T1000 (cell line): ENCODE measurements at regions not wholly inside any gene's neighbourhood (a gene's known extent, or its start where the extent isn't known, plus 50 kb on each side); places are given as distances from the start of the nearest gene placed in this dataset.
"Not testable (repeated sequence)": the region's sequence is repeated elsewhere in the genome, so short reads cannot be mapped to it uniquely, and the experiment has no call there.

ENCODE experiments used
- DNase-seq: peaks from one replicate; lab custom pipeline; 2025; ENCODE audit warnings: mixed read lengths; lab: John Stamatoyannopoulos, UW

DNA sequence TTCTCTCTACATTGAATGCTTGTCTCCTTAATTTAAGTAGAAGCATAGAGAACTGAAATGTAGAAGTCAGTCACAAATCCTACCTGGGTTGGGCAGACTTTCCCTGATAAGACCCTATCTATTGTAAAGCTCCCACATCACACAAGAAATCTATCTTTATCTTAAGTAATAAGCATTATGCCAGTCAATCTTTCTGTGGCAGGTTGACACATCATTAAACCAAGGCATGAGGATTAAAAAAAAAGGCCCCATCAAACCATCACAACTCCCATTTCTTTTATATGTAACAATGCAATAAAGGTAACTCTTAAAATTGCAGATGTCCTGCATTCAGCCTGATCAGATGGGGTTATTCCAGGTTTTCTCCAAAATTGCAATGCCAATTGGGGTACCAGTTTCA, 311.8 kb downstream of the TOX3 start:
- DNase-seq, result no peak

DNA sequence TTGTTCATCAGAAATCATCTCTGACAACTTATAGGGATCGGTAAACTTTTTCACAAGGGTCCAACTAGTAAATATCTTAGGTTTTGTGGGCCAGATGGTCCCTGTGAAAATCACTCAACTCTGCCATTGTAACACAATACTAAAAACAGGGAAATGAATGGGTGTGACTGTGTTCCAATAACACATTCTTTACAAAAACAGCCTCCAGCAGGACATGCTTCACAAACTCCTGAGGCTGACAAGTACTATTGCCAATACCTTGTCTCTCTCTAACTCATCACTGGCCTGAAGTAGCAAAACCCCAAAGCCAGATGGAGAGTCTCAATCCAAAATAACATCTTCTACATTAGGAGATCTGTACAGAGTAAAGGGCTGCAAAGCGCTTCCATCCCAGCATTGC, 312.3 kb downstream of the TOX3 start:
- DNase-seq, result no peak

DNA sequence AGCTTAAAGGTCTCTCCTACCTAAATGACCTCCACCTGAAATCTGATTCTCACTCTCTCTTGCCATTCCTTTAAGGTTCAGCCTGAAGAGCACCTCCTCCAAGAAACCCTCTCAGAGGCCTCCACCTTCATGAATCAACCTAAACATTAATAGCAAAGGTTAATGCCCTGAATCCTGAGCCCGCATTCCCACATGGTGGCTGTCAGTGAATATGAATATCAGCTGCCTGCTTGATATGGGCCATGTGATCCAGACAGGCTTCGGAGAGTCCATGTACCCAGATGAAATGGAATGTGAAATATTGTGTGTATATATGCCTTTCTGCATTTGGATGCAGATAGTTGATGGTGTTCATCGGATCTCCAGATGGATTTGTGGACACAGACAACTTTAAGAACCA, 317.5 kb downstream of the TOX3 start:
- no peak for DNase-seq

DNA sequence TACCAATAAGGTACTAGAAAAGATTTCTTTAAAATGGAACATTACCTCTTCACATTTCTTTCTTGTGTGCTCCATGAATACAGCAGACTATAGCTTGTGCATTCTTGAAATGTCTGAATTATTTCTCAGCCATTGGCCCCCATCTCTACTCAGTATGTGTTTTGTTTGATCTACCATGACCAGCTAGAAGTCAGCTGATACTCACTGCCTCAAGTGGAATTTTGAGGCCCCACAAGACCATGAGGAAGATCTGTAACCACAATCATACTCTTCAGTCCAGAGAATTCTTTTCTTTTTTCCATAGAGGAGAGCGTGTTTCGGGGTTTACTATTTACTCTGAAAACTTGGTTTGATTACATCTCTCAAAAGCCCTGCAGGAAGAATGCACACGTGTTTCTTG, 319.1 kb downstream of the TOX3 start:
- DNase-seq, result no peak

DNA sequence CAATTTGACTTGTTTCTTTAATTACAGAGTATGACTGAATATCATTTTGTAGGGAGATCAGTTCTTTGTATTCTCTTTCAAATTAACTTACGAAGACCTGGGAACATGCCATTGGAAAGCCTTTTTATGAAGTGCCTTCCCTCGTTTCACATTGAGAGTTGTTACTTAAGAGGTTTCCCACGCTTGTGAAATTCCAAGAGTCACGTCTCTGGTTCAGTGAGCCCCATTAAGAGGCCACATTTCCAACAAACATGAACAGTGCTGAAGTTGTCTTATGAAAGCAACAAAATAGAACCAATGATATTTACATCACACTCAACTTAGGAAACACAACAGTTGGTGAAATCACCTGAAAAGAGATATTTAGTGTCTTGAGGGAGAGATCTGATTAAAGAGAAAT, 334.1 kb downstream of the TOX3 start:
- DNase-seq, result no peak

DNA sequence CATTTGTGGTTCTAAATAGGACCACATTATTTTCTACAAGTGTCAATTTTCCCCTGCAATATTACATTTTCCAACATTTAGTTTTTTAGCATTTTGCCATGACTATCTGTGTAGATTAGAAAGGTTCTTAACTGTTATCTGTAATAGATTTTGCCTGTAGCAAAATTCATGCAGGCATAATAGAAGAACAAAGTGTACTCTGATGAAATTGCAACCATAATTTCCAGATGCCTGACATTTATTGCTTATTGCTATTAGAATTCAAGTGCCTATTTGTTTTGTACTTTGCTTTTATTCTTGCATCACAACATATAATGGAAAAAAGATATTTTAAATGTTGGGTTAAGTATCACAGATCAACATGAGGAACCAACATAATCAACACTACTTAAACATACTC, 337.7 kb downstream of the TOX3 start:
- DNase-seq, result no peak

DNA sequence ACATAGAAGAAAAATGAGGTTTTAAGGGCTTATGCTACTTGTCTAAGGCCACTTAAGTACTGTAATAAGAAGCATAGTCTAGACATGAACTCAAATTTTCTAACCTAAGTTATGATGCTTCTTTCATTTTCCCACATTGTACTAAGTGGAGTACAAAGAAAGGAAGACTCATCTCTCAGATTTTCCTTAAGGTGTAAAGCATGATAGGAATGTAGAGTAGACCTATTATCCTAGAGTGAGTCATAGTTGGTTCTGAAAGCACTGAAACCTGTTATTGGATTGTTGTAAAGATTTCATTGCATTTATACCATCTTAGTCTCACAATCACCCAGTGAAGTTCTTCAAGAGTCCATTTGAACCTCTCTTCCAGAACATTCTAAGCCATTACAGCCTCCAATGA, 343.8 kb downstream of the TOX3 start:
- DNase-seq, result no peak

DNA sequence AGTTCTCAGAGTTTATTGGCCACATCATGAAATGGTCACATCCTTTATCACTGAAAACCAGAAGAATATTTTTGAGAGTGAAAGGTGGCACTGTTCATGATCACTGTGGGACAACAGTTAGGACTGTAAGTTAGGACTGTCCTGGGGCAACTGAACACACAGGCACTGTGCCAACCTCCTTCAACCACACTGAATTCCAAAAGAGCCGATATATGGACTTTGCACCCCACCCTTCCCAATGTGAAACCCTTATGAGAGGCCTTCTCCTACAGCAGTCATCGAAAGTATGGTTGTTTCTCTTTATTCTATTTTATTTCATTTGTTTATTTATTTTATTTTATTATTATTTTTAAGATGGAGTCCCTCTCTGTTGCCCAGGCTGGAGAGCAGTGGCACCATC, 353.5 kb downstream of the TOX3 start:
- no peak for DNase-seq

DNA sequence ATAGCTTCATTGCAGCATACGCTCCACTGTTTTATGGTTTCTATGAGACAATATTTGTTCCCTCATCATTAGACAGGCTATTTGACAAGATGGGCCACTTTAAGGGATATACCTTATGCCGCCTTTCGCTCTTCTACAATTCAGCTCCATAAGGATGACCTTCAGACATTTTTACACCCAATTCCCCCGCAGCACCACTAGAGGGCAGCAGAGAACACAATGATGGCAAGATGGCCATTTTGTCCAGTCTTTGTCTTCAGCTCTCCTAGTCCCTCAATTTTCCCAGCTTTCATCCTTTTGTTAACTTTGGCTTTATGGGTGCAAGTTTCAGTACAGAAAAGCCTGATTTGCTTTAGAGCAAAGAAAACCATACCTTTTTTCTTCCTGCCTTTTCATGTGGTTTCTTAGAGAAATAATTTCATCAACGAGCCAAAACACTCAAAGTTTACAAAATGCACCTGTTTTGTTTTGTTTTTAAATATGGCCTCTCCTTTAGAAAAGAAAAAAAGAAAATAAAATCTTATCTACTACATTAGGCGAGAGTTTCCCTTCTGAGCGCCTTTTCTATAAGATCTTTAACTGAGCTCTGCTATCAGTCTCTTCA, 355.3 kb downstream of the TOX3 start:
- DNase-seq, result peak; percentile 17

DNA sequence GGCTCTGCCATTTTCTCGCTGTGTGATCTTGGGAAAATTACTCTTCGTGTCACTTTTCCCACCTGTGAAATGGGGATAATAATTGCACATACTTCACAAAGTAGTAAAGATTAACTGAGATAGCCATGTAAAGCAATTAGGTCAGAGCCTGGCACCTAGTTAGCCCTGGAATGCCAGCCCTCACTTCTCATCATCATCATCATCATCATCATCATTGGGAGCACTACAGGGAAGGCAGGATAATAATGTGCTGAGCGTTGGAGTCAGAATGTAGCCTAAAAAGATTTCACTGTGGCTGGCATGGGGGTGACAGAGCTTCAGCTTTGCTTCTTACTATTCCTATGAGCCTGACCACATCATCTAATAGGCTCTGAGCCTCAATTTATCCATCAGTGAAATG, 362.6 kb downstream of the TOX3 start:
- DNase-seq, result no peak

DNA sequence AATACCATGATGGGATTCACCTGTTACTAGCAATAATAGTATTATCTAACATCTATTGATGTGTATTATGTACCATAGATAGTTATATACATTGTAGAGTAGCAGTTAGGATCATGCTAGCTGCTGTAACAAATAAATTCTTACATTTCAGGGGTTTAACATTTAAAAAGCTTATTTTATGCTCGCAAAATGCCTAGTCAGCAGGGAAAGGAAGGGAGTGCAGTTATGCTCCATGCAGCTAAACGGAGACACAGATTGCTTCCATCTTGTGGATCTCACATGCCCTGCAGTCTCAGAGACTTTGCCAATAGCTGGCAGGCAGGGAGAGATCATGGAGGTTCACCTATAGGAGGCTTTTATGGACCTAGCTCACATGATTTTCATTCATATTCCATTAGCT, 364.1 kb downstream of the TOX3 start:
- no peak for DNase-seq

DNA sequence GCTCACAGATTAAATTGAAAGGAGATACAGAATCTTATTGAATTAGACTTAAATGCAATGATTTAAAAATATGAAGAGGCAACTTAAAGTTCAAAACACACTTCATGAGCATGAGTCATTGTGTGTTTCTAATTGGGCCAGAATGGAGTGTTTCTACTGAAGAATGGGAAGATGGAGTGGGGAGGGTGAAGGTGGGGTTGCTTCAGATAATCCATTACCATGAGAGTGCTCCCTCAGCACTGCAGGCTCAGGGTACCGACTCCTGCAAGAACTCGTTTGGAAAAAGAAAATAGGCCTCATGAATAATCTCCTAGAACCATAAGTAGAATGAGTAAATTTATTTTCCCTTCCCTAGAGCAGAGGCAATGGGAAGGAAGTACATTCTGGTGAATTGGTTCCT, 372.8 kb downstream of the TOX3 start:
- DNase-seq, result no peak

DNA sequence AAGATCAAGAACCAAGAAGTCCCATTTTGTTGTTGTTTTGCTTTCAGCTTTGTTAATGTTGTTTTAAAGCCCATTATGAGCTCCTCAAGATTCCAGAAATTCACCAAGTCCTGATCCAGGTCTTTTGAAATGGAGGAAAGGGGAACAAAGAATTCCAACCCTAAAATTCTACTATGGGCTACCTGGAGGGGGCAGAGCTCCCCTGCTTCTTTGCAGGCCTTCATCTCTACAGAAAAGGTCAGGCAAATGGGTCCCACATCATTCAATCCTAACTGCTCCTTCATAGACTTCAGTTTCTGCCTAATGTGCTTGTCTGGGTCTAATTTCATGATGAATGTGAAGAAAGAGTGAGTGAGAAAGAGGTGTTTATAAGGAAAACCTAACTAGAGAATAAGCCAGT, 375.5 kb downstream of the TOX3 start:
- DNase-seq, result no peak

DNA sequence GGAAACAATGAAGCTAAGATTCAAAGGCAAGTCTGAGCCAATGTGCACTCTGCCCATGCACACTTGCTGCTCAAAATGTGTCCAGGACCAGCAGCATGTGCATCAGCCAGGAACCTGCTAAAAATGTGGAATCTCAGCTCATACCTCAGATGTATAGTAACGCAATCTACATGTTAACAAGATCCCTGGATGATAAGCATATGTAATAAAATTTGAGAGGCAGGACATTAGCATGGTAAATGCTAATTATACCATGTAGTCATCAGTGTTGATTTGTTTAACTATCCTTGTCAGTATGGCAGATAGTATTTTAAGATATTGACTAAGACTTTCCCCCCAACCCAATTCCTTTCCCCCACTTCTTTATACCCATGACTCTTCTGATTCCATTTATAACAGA, 379.6 kb downstream of the TOX3 start:
- DNase-seq, result no peak

DNA sequence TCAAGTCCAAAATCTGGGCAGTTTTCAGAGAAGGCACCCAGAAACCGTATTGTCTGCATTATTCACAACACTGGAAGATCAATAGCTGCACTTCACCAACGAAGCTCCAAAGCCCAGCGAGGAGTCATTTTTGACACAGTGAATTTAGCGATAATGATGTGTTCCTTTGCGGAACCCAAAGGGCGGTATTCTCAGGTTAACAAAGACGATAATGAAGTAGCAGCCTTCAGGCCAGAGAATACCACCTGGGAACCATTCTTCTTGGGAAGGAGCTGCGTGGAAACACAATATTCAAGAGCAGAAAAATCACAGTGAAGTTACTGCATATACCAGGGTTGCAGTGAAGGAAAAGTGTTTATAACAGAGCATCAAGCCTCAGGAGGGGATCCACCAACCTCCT, 381.0 kb downstream of the TOX3 start:
- DNase-seq, result no peak

DNA sequence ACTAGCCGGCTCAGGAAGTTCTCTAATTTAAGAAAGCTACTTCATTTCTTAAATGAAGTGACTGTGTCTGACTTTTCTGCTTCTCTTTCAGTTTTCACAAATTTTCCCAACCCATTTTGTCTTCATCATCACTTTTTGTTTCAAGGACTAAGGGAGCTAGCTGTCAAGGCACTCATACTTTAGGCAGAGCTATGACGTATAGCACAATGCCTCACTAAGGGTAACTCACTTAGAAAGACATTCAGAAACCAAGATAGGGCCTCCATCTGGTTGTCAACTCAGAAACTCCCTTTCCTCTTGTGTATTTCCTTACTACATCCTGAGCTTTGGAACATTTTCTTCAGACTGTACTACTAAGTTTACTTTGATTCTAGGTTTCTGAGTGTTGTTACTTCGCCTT, 397.9 kb downstream of the TOX3 start:
- no peak for DNase-seq

DNA sequence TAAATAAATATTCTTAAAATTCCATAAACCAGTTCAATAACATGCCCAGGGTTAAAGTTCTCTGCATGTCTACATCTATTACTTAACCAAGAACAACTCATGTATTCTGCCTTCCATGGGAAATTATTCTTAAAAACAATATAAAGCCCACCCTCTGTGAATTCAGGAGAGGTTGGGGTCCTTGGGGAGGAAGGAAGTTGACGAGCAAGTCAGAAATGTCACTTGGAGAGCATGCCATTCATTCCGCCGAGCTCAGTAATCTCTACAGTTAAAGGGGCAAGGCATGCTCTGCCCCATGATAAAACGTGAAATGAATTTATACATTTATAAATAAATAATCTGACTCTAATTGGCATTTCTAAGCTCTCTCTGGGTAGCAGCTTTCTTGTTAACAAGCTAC, 405.1 kb downstream of the TOX3 start:
- no peak for DNase-seq

DNA sequence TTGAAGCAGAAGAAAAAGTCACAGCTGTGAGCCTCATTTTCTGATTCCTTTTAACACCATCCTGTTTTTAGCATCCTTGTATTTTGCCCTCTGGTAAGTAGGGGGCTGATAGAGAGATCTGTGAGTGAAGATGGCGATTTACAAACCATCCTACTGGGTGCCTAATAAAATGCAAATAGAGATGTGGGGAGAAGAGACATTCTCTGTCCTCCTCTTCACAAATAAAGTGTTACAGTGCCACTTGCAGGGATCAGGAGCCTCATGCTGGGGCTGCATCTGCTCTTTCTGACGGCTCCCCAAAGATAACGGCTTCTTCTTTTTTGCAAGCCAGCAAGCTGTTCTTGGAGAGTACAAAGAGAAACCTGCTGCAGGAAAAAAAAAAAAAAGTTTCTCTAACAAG, 418.6 kb downstream of the TOX3 start:
- no peak for DNase-seq

DNA sequence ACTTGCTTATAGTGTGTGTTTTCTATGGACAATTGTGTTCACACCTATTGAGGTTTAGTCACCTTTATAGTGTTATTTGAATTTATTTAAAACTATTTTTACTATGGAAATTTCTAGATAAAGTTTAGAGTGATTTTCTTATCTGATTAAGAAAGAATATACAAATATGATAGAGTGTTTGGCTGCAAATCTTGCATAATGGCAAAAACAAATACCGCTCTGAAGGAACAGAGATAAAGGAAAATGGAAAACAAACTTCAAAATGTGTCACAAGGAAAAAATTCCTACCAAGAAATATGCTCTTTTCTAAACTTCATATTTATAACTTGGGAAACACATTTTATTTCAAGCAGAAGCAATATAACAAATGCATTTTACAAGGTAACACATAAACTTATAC, 423.1 kb downstream of the TOX3 start:
- DNase-seq, result no peak

DNA sequence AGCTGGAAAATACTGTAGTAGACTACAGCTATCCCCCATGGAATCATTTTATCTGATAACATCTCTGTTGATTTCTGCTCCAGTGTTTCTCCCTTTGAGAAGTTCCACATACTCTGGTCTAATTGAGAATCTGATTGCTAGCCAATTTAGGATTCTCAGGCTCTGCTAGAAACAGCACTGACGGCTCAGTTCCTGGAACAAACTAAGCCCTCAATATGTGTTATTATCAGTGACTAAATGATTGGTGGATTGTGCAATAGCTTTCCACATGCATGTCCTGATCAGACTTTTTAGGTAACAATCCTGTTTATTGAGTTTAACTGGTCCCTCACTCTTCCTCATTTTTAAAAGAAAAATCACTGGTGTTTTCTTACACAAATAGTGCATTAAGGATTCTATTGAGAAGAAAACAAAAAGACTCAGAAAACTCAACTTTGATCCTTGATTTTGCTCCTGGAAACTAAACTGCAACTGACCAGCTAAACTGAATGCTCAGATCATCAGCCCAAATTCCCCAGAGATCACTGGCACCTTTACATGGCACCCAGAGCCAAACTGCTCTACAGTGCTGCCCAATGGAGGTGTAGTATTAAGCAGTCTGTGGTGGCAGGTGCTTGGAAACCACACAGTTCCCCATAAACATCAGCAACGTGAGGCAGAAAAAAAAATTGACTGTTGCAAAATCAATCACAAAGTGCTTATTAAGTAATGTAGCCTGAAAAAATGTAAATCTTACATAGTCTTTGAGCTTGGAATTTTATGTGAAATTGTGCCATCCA, 423.7 kb downstream of the TOX3 start:
- DNase-seq, result no peak

DNA sequence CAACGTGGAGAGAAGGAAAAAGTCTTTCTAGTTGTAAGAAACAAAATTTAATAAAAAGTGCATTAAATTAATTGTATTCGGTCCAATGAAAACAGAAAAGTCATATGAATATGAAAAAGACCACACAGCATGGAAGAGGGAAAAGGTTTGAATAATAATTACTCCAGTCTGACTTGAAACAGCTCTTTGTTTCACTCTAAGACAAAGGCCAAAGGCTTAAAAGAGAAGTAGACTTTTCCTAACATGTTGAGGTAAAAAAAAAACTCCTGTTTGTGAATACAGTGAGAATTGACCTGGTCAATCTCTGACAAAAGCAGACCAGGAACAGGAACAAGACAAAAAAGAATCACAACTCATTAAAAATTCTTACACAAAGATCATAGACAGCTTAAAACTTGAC, 429.8 kb downstream of the TOX3 start:
- DNase-seq, result no peak

DNA sequence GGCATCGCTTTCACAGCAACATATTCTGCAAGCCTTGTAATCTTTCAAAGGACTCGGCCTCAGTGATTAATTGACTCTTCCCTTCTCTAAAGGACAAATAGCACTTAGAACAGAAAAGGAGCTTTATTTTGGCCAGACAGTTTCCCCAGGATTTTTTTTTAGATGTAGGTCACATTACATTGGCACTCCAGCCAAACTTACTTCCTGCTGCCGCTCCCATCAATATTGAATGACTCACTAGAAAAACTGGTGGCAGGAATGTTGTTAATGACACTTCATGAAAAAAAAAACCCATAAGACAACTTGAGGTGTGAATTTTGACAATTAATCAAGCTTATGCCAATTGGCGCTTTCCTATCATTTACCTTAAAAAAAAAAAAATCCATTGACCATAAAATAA, 432.6 kb downstream of the TOX3 start:
- DNase-seq, result no peak

DNA sequence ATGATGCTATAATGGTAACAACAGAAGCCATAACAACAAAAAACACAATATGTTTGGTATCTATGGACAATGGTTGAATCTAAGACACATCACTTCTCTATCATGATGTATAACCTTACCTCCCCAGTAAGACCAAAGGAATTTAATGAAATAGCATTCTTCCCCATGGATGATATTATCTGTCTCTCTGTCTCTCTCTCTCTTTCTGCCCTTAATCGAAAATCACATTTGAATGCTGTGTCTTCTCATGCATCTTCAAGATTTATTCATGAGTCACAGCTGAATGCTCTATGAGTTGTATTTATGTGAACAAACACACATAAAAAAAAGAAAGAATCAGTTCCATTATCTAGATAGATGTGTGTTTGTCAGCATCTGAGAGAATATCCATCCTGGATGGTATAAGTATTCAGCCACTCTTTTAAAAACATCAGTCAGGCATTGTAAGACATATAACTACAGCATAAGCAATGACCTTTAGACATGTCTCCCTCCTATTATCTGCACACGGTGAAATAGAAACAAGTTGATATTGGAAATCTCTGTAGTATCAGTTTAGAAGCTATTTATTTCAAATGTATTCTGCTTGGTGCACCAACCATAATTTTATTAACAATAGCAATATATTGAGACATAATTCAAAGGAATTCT, 433.3 kb downstream of the TOX3 start:
- no peak for DNase-seq

DNA sequence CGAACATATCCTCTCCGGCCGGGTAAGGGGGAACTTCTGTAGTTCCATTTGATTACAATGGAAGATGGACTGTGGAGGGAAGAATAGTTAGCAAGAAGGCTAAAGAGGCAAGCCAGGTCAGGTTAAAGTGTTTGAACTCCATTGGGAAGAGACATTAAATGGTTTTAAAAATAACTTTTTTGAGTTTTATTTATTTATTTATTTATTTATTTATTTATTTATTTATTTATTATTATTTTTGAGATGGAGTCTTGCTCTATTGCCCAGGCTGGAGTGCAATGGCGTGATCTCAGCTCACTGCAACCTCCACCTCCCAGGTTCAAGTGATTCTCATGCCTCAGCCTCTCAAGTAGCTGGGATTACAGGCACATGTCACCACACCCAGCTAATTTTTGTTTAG, 441.9 kb downstream of the TOX3 start:
- DNase-seq, result not testable (repeated sequence)
